GM12873 (cell line): ENCODE measurements at regions not wholly inside any gene's neighbourhood (a gene's known extent, or its start where the extent isn't known, plus 50 kb on each side); places are given as distances from the start of the nearest gene placed in this dataset.

Experiments
- TF ChIP-seq, protein P1 (sequence below): IDR thresholded peaks from 2 replicates; pipeline ENCODE4 v1.5.1; 2012; ENCODE audit warnings: low read depth, mild to moderate bottlenecking, moderate library complexity, low read length, control low read depth; ENCODE audit not compliant: insufficient read depth; ENCODE audit errors: missing control alignments

DNA sequence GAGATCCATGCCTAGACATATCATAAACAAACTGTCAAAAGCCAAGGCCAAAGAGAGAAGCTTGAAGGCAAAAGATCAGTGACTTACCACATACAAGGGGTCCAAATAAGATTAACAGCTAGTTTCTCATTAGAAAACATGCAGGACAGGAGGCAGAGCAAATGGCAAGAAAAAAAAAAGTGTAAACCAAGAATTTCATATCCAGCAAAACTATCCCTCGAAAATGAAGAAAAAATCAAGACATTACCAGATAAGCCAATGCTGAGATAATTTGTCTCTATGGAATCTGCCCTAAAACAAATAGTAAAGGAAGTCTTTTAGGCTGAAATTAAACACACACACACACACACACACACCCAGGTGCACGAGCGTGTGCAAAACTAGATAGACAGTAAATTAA is 99.6 kb upstream of the NSMCE3 start:
- TF ChIP-seq, protein P1, sequence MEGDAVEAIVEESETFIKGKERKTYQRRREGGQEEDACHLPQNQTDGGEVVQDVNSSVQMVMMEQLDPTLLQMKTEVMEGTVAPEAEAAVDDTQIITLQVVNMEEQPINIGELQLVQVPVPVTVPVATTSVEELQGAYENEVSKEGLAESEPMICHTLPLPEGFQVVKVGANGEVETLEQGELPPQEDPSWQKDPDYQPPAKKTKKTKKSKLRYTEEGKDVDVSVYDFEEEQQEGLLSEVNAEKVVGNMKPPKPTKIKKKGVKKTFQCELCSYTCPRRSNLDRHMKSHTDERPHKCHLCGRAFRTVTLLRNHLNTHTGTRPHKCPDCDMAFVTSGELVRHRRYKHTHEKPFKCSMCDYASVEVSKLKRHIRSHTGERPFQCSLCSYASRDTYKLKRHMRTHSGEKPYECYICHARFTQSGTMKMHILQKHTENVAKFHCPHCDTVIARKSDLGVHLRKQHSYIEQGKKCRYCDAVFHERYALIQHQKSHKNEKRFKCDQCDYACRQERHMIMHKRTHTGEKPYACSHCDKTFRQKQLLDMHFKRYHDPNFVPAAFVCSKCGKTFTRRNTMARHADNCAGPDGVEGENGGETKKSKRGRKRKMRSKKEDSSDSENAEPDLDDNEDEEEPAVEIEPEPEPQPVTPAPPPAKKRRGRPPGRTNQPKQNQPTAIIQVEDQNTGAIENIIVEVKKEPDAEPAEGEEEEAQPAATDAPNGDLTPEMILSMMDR = no peak

DNA sequence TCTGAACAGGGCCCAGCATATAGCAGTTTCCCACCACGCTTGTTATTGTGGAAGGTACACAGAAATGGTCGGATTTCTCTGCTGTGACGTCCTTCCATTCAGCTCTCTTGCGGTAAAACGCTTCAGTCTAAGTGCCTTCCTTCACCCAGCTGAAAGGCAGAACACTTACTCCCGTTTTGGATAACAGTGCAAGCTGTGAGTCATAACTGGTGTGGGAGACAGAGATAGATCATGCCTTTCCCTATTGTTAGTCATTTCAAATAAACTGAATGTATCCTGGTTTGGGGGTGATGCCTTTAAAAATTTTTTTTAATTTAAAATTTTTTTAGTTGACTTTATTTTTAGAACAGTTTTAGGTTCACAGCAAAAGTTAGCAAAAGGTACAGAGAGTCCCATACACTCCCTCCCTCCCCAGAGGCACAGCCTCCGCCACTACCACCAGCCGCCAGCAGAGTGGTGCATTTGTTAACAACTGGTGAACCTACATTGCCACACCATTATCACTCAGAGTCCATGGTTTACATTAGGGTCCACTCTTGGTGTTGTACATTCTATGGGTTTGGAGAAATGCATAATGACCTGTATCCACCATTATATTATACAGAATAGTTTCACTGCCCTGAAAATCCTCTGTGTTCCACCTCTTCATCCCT is 94.9 kb upstream of the NSMCE3 start:
- TF ChIP-seq, protein P1 = peak; percentile 20

DNA sequence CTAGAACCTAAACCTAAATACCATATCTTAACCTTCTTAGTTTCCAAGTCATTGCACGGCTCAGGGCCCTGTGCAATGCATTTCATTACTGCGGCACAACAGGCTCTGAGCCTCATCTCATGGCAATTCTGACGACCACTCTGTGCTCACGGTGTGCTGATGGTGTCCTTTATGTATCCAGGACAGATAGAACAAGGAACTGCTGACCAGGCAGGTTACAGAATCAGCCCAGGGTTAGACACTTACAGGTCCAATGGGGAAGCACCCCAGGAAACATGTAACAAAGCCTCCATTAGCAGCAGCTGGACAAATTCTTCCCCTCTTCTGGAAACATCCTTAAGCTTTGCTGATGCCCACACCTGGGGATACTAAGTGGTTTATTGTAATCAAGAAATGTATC is 91.9 kb upstream of the NSMCE3 start:
- TF ChIP-seq, protein P1 = no peak

DNA sequence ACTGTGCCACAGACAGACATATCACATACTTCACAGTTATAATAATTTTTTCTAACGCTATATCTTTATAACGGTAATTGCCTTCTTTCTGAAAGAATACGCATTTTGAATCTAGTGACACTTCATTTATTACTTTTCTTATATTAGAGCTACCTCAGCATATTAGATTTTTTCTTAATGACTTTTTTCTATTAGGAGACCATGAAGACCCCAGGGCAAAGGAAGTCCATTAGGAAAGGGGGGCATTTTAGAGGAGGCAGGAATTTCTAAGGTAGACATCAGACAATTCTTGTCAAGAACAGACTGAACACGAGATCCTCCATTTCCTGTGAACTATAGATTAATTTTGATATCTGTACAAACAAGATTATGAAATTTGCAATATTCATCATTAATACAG is 90.5 kb upstream of the NSMCE3 start:
- TF ChIP-seq, protein P1 = no peak

DNA sequence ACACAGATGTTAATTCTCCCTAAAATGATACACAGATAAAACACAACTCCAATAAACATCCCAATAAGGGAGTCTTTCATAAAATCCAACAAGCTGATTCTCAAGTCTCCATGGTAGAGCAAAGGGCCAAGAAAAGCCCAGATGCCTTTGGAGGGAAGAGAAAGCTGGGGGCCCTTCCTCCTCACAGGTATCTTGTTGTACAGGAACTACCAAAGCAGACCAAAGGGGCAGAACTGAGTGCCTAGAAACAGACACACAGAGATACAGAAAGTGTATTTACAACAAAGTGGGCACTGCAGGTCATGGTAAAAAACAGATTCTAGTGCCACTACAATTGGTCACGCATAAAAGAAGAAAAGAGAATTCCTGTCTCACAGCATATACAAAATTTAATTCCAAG is 87.2 kb upstream of the NSMCE3 start:
- TF ChIP-seq, protein P1 = no peak

DNA sequence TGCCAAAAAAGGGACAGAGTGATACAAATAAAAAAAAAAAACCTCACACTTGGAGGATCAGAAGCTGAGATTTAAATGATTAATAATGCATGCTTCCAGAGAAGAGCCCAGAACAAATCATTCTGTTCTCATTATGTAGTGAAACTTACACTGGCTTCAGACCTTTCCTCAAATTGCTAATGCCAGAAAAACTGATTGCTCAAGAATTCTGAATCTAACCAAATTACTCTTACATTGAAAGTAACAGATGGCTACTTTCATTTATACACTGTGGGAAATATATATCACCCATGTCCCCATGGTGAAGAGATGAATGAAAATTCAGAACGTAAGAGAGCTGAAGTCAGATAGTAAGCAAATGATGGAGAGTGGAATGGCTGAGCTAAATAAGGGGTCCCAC is 85.9 kb upstream of the NSMCE3 start:
- TF ChIP-seq, protein P1 = no peak

DNA sequence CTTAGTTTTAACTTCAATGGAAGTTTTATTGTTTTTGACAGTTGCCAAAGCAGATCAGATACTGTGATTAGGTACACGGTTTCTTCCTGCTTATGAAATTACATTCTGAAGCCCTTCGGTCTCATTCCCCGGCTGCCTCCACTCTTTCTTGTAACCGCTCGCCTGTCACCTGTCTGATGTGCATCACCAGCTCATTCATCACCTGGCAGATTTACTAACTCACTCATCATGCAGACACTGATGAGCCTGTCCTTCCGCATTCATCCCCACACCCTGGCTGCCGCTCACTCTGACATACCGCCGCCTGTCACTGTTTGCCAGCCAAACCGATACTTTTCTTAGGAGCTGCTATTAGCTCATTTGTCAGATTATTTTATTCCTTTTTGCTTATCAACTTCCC is 82.8 kb upstream of the NSMCE3 start:
- TF ChIP-seq, protein P1 = no peak
